Activated naive CD4-positive, alpha-beta T cell treated with anti-CD3 and anti-CD28 coated beads for 36 hours (primary cell): ENCODE measurements at regions not wholly inside any gene's neighbourhood (a gene's known extent, or its start where the extent isn't known, plus 50 kb on each side); places are given as distances from the start of the nearest gene placed in this dataset.

Source experiments
- CTCF ChIA-PET: fragments of 350-600 bp; sonication (Branson Sonifier 250); formaldehyde crosslinking; loops from one replicate; lab custom pipeline; 2021; ENCODE audit warnings: antibody characterized with exemption; lab: Charles Lee
- DNase-seq: peaks from one replicate; pipeline ENCODE4 v3.0.0-alpha.2; 2020
- H3K27ac Mint-ChIP-seq: one replicate; pipeline ENCODE4 v1.8.0; 2021; ENCODE audit warnings: mild to moderate bottlenecking, mixed read lengths
- H3K27me3 Mint-ChIP-seq: one replicate; pipeline ENCODE4 v1.8.0; 2021; ENCODE audit warnings: low read depth, mixed read lengths
- H3K36me3 Mint-ChIP-seq: one replicate; pipeline ENCODE4 v1.8.0; 2021; ENCODE audit warnings: low read depth, mixed read lengths
- H3K4me1 Mint-ChIP-seq: one replicate; pipeline ENCODE4 v1.8.0; 2021; ENCODE audit warnings: low read depth, mixed read lengths
- H3K4me3 Mint-ChIP-seq: one replicate; pipeline ENCODE4 v1.8.0; 2021; ENCODE audit warnings: mild to moderate bottlenecking, moderate library complexity, mixed read lengths
- H3K9me3 Mint-ChIP-seq: one replicate; pipeline ENCODE4 v1.8.0; 2021; ENCODE audit warnings: mixed read lengths
- intact Hi-C: fragments of 100-400 bp; cut with micrococcal nuclease; formaldehyde crosslinking; loops from one replicate; pipeline ENCODE4 v1.15.1; 2023

- intact Hi-C loops, result no loop called here
- CTCF ChIA-PET, result interaction anchor here (0.6 kb wide), 1 partner anchor 18 kb away, joined by 3 read pairs; no protein-coding TSS in a partner anchor
- H3K4me3 Mint-ChIP-seq, result no peak overlapping the region
- H3K27me3 Mint-ChIP-seq, result no peaks in the 10 kb centered on the region
- H3K27ac Mint-ChIP-seq, result no peak overlapping the region
- H3K36me3 Mint-ChIP-seq, result no peaks in the 10 kb centered on the region
- DNase-seq, result no peak
- no peaks in the 10 kb centered on the region for H3K9me3 Mint-ChIP-seq
- H3K4me1 Mint-ChIP-seq, result no peaks in the 10 kb centered on the region
These were observed 314.7 kb downstream of the HAPSTR1 start for GRCh38 chr16:9406038-9406712.

GRCh38 chr16:9407206-9407758 is 315.8 kb downstream of the HAPSTR1 start:
- H3K27ac Mint-ChIP-seq, result no peak overlapping the region
- no peaks in the 10 kb centered on the region for H3K9me3 Mint-ChIP-seq
- H3K4me3 Mint-ChIP-seq, result no peak overlapping the region
- CTCF ChIA-PET, result no interaction called here
- no peaks in the 10 kb centered on the region for H3K4me1 Mint-ChIP-seq
- no peak for DNase-seq
- no peaks in the 10 kb centered on the region for H3K36me3 Mint-ChIP-seq
- intact Hi-C loops, result no loop called here
- no peaks in the 10 kb centered on the region for H3K27me3 Mint-ChIP-seq

- no peaks in the 10 kb centered on the region for H3K9me3 Mint-ChIP-seq
- no peak overlapping the region for H3K27ac Mint-ChIP-seq
- CTCF ChIA-PET, result no interaction called here
- no peak for DNase-seq
- no peaks in the 10 kb centered on the region for H3K27me3 Mint-ChIP-seq
- intact Hi-C loops, result no loop called here
- H3K4me3 Mint-ChIP-seq, result no peak overlapping the region
- no peaks in the 10 kb centered on the region for H3K4me1 Mint-ChIP-seq
- H3K36me3 Mint-ChIP-seq, result no peaks in the 10 kb centered on the region
These were observed 316.9 kb downstream of the HAPSTR1 start for GRCh38 chr16:9408297-9408878.

DNA sequence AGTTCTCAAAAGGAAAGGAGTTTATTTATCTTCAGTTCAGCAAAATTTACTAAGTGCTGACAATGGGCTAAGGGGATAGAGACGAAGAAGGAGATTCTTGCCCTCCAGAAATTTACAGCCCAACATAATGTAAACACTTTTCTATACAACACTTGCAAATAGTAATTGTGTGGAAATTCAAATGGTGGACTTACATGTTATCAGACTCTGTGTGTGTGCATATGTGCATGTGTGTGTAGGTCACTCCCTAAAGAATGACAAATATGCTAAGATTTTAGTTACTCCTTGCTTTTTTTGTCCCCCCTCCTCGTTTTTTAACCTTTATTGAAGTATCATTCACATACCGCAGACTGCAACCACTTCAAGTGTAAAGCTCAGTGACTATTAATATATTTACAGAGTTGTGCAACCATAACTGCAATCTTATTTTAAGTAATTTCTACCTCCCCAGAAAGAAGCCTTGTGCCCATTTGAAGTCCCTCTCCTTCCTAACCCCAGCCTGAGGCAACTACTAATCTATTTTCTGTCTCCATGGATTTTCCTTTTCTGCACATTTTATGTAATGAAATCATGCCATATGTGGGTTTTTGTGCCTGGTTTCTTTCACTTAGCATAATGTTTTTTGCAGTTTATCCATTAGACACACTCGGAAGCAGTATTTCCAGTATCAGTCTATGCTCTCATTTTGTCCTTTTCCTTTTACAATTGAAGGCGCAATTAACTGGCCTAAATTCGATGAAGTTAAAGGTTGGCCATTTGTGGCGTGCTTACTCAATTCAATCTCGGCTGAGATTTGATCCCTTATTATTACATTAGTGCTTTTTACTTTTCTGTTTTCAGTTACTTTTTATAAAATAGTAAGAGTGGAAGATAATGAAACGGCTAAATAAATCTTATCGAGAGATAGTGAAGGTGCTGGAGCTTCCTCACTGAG is 318.4 kb downstream of the HAPSTR1 start:
- H3K27me3 Mint-ChIP-seq, result no peaks in the 10 kb centered on the region
- H3K9me3 Mint-ChIP-seq, result no peaks in the 10 kb centered on the region
- H3K36me3 Mint-ChIP-seq, result no peaks in the 10 kb centered on the region
- no peak overlapping the region for H3K27ac Mint-ChIP-seq
- CTCF ChIA-PET, result no interaction called here
- no peaks in the 10 kb centered on the region for H3K4me1 Mint-ChIP-seq
- intact Hi-C loops, result no loop called here
- H3K4me3 Mint-ChIP-seq, result no peak overlapping the region
- DNase-seq, result no peak

DNA sequence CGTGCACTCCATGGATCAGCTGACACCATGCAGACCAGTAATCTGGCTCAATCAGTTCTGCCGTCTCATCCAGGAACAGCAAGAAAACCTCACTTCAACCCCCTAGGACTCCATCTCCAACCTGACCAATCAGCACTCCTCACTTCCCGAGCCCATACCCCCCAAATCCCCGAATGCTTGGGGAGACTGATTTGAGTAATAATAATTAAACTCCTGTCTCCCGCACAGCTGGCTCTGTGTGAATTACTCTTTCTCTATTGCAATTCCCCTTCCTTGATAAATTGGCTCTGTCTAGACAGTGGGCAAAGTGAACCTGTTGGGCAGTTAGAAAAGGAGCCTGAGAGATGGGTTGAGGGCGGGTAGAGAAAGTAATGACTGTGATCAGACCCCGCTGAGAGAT is 320.0 kb downstream of the HAPSTR1 start:
- Mint-ChIP-seq H3K27ac (no peak overlapping the region), H3K27me3 (no peaks in the 10 kb centered on the region), H3K4me3 (no peak overlapping the region), H3K9me3 (peaks cover 3% of the 10 kb centered on the region), H3K4me1 (no peaks in the 10 kb centered on the region), H3K36me3 (no peaks in the 10 kb centered on the region)
- intact Hi-C loops, result no loop called here
- no peak for DNase-seq
- CTCF ChIA-PET, result no interaction called here

GRCh38 chr16:9412031-9412914 is 320.8 kb downstream of the HAPSTR1 start:
- intact Hi-C loops, result no loop called here
- Mint-ChIP-seq H3K4me3 (no peak overlapping the region), H3K4me1 (no peaks in the 10 kb centered on the region), H3K27me3 (no peaks in the 10 kb centered on the region), H3K9me3 (peaks cover 3% of the 10 kb centered on the region), H3K36me3 (no peaks in the 10 kb centered on the region), H3K27ac (no peak overlapping the region)
- no peak for DNase-seq
- CTCF ChIA-PET, result no interaction called here

DNA sequence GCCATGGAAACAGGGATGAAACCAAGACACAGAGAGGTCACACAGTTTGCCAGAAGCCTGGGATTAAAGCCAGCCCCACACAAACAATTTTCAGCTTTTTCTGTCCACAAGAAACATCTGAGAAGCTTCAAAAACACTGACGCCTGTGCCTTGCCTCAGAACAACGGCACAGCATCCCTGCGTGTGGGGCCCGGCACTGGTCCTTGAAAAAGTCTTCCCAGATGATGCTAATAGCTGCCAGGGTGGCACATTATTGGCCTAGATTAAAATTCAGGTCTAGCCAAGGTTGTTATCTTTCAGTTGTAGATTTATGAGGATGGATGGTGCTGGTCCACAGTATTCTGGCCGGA is 321.4 kb downstream of the HAPSTR1 start:
- H3K36me3 Mint-ChIP-seq, result no peaks in the 10 kb centered on the region
- no peak overlapping the region for H3K4me3 Mint-ChIP-seq
- H3K9me3 Mint-ChIP-seq, result peaks cover 3% of the 10 kb centered on the region
- no peaks in the 10 kb centered on the region for H3K27me3 Mint-ChIP-seq
- H3K27ac Mint-ChIP-seq, result no peak overlapping the region
- no peaks in the 10 kb centered on the region for H3K4me1 Mint-ChIP-seq
- CTCF ChIA-PET, result no interaction called here
- no peak for DNase-seq
- intact Hi-C loops, result no loop called here

DNA sequence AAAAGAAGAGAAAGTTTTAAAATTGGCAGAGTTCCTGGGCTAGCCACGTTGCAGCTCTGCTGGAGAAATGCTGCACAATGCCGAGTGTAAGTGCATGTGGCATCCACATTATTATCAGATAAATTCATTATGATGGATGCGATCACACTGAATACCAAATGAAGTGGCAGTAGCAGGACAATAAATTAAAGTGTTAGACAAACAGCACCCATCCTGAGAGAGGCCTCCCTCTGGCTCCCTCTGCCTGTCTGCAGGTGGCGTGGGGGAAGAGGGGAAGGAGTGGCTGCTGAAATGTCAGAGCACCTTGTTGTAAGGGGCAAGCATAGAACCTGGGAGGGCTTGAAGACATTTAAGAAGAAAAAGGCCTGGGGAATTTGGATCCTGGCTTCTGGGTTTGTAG is 324.1 kb downstream of the HAPSTR1 start:
- H3K4me3 Mint-ChIP-seq, result no peak overlapping the region
- intact Hi-C loops, result no loop called here
- no peak for DNase-seq
- no peaks in the 10 kb centered on the region for H3K36me3 Mint-ChIP-seq
- H3K27me3 Mint-ChIP-seq, result no peaks in the 10 kb centered on the region
- H3K9me3 Mint-ChIP-seq, result peaks cover 6% of the 10 kb centered on the region
- H3K27ac Mint-ChIP-seq, result no peak overlapping the region
- CTCF ChIA-PET, result no interaction called here
- no peaks in the 10 kb centered on the region for H3K4me1 Mint-ChIP-seq

DNA sequence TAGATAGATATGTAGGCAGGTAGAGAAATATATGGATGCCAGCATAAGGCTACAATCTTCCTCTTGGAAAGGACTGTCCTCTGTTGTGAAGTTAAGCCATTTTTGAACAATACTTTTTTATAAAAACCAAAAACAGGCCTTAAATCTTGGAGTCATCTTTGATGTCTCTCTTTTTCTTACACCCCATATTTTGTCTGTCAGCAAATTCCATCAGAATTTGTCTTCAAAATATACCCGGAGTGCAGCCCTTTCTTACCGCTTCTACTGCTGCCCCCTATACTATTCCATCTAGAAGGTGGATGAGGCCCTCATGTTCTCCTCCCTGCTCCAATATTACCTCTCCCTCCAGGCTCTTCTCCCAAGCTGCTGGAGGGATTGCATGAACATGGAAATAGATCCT is 326.5 kb downstream of the HAPSTR1 start:
- H3K4me3 Mint-ChIP-seq, result no peak overlapping the region
- H3K27ac Mint-ChIP-seq, result no peak overlapping the region
- no peaks in the 10 kb centered on the region for H3K27me3 Mint-ChIP-seq
- intact Hi-C loops, result no loop called here
- no peak for DNase-seq
- H3K9me3 Mint-ChIP-seq, result peaks cover 6% of the 10 kb centered on the region
- H3K4me1 Mint-ChIP-seq, result no peaks in the 10 kb centered on the region
- no peaks in the 10 kb centered on the region for H3K36me3 Mint-ChIP-seq
- CTCF ChIA-PET, result no interaction called here

DNA sequence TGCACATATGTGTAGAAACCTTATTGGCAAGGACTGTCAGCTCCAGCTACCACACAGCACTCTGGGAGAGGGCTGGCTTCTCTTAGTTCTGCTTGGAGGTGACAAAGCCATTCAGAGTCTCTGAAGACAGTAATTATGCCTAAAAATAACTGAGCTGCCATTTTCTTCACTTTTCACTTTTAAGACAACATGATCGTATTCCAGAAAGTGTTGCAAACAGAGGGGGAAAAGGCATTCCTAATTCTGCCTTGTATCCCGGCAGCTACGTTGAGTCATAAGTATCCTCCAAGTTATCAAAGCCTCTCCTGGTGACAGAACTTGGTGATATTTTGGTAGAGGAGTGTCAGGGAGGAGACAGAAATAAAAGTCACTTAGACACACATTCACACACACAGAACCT is 327.7 kb downstream of the HAPSTR1 start:
- Mint-ChIP-seq H3K9me3 (peaks cover 6% of the 10 kb centered on the region), H3K27ac (no peak overlapping the region), H3K4me3 (no peak overlapping the region), H3K27me3 (no peaks in the 10 kb centered on the region), H3K36me3 (no peaks in the 10 kb centered on the region), H3K4me1 (no peaks in the 10 kb centered on the region)
- no peak for DNase-seq
- CTCF ChIA-PET, result no interaction called here
- intact Hi-C loops, result no loop called here

DNA sequence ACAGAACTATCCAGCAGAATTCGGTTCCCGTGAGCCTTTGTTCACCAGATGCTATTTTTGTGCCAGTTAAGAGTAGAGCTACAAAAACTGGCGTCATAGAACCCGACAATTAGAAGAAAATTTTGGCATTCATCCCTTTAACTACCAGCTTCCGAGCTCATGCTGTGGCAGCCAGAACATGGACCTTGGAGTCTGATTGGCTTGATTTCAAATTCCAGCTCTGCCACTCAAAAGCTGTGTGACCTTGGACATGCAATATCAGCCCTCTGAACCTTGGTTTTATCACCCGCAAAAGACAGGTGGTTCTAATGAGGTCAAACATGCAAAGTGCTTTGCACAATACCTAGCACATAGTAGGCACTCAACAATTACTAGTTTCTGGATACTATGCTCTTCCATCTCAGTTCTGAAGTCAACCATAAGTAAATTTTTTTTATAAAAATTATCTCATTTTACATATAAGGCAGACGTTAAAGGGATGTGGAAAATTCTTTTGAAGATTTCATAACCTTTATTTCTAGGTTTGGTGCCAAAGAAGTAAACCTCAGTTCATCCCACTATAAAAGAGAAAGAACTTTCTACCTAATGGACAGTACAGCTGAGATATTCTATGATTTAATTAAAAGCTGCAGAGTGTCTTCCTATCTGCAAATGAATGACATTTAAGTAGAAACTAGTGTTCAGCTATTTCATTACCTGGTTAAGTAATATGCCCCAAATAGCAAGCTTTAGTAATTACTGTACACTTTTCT is 331.5 kb downstream of the HAPSTR1 start:
- peaks cover 3% of the 10 kb centered on the region for H3K9me3 Mint-ChIP-seq
- intact Hi-C loops, result no loop called here
- H3K27me3 Mint-ChIP-seq, result no peaks in the 10 kb centered on the region
- CTCF ChIA-PET, result interaction anchor here (0.7 kb wide), 1 partner anchor 150 kb away, joined by 3 read pairs; no protein-coding TSS in a partner anchor
- DNase-seq, result no peak
- H3K4me1 Mint-ChIP-seq, result no peaks in the 10 kb centered on the region
- no peaks in the 10 kb centered on the region for H3K36me3 Mint-ChIP-seq
- H3K27ac Mint-ChIP-seq, result no peak overlapping the region
- H3K4me3 Mint-ChIP-seq, result no peak overlapping the region
